Liver (tissue), 8 donors: ENCODE measurements at regions not wholly inside any gene's neighbourhood (a gene's known extent, or its start where the extent isn't known, plus 50 kb on each side); places are given as distances from the start of the nearest gene placed in this dataset.

Source experiments
- DNase-seq: peaks from one replicate; pipeline ENCODE4 v3.0.0-alpha.2; 2017; ENCODE audit warnings: low spot score
- H3K27ac ChIP-seq, 2 donors: one replicate each; pipeline ENCODE4 v1.7.0; 2013; ENCODE audit warnings: inconsistent platforms in 2 of 2, low read length in 2 of 2, control low read depth in 1 of 2, low read depth in 1 of 2, mild to moderate bottlenecking in 1 of 2
- H3K27me3 ChIP-seq, 4 donors: one replicate each; pipeline versions ENCODE4 v1.6.1 to v1.7.0; 2013; ENCODE audit warnings: low read length in 3 of 4, inconsistent platforms in 1 of 4, mild to moderate bottlenecking in 1 of 4, moderate library complexity in 1 of 4; ENCODE audit not compliant: control insufficient read depth in 4 of 4, insufficient read depth in 4 of 4
- H3K36me3 ChIP-seq, 4 donors: one replicate each; pipeline versions ENCODE4 v1.6.1 to v1.7.0; 2013; ENCODE audit warnings: low read length in 3 of 4, mild to moderate bottlenecking in 3 of 4, low read depth in 1 of 4, moderate library complexity in 1 of 4; ENCODE audit not compliant: control insufficient read depth in 4 of 4, insufficient read depth in 3 of 4
- H3K4me1 ChIP-seq, 4 donors: one replicate each; pipeline versions ENCODE4 v1.6.1 to v1.7.0; 2013; ENCODE audit warnings: low read length in 3 of 4, mild to moderate bottlenecking in 3 of 4, moderate library complexity in 1 of 4; ENCODE audit not compliant: control insufficient read depth in 4 of 4, insufficient read depth in 4 of 4
- H3K4me3 ChIP-seq, 3 donors: one replicate each; pipeline versions ENCODE4 v1.6.1 to v1.7.0; 2013; ENCODE audit warnings: low read length in 3 of 3, control low read depth in 1 of 3, low read depth in 1 of 3, mild to moderate bottlenecking in 1 of 3
- H3K9ac ChIP-seq, 2 donors: one replicate each; pipeline ENCODE4 v1.7.0; 2013; ENCODE audit warnings: low read length in 2 of 2, mild to moderate bottlenecking in 2 of 2, moderate library complexity in 2 of 2, control low read depth in 1 of 2, low read depth in 1 of 2
- H3K9me3 ChIP-seq, 4 donors: one replicate each; pipeline versions ENCODE4 v1.6.1 to v1.7.0; 2013; ENCODE audit warnings: low read length in 3 of 4; ENCODE audit not compliant: control insufficient read depth in 4 of 4
- ATF3 ChIP-seq: IDR thresholded peaks from 2 replicates; pipeline ENCODE4 v1.6.1; 2016; ENCODE audit warnings: antibody characterized with exemption
- CTCF ChIP-seq: fragments of 150-350 bp; IDR thresholded peaks from 2 replicates; pipeline ENCODE4 v1.5.1; 2017; ENCODE audit warnings: improper control_type of control experiment, low read depth, low read length; ENCODE audit not compliant: missing input control
- EGR1 ChIP-seq, 2 donors: IDR thresholded peaks; 2 replicates each; pipeline ENCODE4 v1.6.1; 2016 to 2018; ENCODE audit warnings: antibody characterized with exemption in 2 of 2, low read depth in 2 of 2
- FOXA1 ChIP-seq: IDR thresholded peaks from 2 replicates; pipeline ENCODE4 v1.6.1; 2016; ENCODE audit warnings: antibody characterized with exemption
- FOXA2 ChIP-seq: IDR thresholded peaks from 2 replicates; pipeline ENCODE4 v1.6.1; 2016; ENCODE audit warnings: antibody characterized with exemption
- GABPA ChIP-seq, 2 donors: IDR thresholded peaks in 1 of 2; conservative IDR thresholded peaks in 1 of 2; 2 replicates each; pipeline ENCODE4 v1.6.1; 2016; ENCODE audit warnings: antibody characterized with exemption in 2 of 2, mild to moderate bottlenecking in 1 of 2, moderate library complexity in 1 of 2
- HNF4A ChIP-seq, 2 donors: conservative IDR thresholded peaks; 2 replicates each; pipeline ENCODE4 v1.6.1; 2016; ENCODE audit warnings: antibody characterized with exemption in 2 of 2, mild to moderate bottlenecking in 2 of 2
- HNF4G ChIP-seq: IDR thresholded peaks from 2 replicates; pipeline ENCODE4 v1.6.1; 2016; ENCODE audit warnings: antibody characterized with exemption
- JUND ChIP-seq, 2 donors: IDR thresholded peaks; 2 replicates each; pipeline ENCODE4 v1.6.1; 2016; ENCODE audit warnings: antibody characterized with exemption in 2 of 2
- MAX ChIP-seq: IDR thresholded peaks from 2 replicates; pipeline ENCODE4 v1.6.1; 2016; ENCODE audit warnings: antibody characterized with exemption
- NR2F2 ChIP-seq: IDR thresholded peaks from 2 replicates; pipeline ENCODE4 v1.6.1; 2016; ENCODE audit warnings: antibody characterized with exemption
- RAD21 ChIP-seq, 2 donors: IDR thresholded peaks; 2 replicates each; pipeline ENCODE4 v1.6.1; 2016; ENCODE audit warnings: antibody characterized with exemption in 2 of 2, mild to moderate bottlenecking in 2 of 2
- REST ChIP-seq: IDR thresholded peaks from 2 replicates; pipeline ENCODE4 v1.6.1; 2016; ENCODE audit warnings: antibody characterized with exemption, mild to moderate bottlenecking
- RXRA ChIP-seq, 2 donors: IDR thresholded peaks; 2 replicates each; pipeline ENCODE4 v1.6.1; 2017 to 2018; ENCODE audit warnings: antibody characterized with exemption in 2 of 2, mild to moderate bottlenecking in 1 of 2
- SP1 ChIP-seq: IDR thresholded peaks from 2 replicates; pipeline ENCODE4 v1.6.1; 2018; ENCODE audit warnings: antibody characterized with exemption, mild to moderate bottlenecking
- TAF1 ChIP-seq: conservative IDR thresholded peaks from 2 replicates; pipeline ENCODE4 v1.6.1; 2016; ENCODE audit warnings: antibody characterized with exemption, mild to moderate bottlenecking
- YY1 ChIP-seq: IDR thresholded peaks from 2 replicates; pipeline ENCODE4 v1.6.1; 2016; ENCODE audit warnings: antibody characterized with exemption, mild to moderate bottlenecking
- ZBTB33 ChIP-seq: IDR thresholded peaks from 2 replicates; pipeline ENCODE4 v1.6.1; 2016; ENCODE audit warnings: antibody characterized with exemption
- WGBS: extraction: QIAGEN DNeasy Blood & Tissue Kit; methylation state at CpG from one replicate; pipeline ENCODE4 v1.1.7; 2013; 5-methylcytosine and 5-hydroxymethylcytosine counted together
- donor health status: healthy.
- donor health status: healthy.
- donor health status: healthy.
- donor health status: healthy.
- donor health status: healthy.

- TF ChIP-seq CTCF (no peak), EGR1 (IDR thresholded peaks at IDR 0.05; ENCODE audit: low read depth in 2 of 2) (no peak), GABPA (IDR thresholded peaks at IDR 0.05 in 1 of 2, conservative IDR thresholded peaks at IDR 0.05 in 1 of 2) (no peak)
Observed at GRCh38 chr4:123522646-123523045, 126.1 kb downstream of the SPRY1 start (continued).

GRCh38 chr4:123524958-123525628 lies 128.5 kb downstream of the SPRY1 start:
- TF ChIP-seq HNF4G (no peak), FOXA1 (no peak), TAF1 (no peak), MAX (no peak), YY1 (no peak), RXRA (IDR thresholded peaks at IDR 0.05) (no peak), FOXA2 (no peak), GABPA (IDR thresholded peaks at IDR 0.05 in 1 of 2, conservative IDR thresholded peaks at IDR 0.05 in 1 of 2) (no peak), REST (no peak), ZBTB33 (no peak), HNF4A (conservative IDR thresholded peaks at IDR 0.05) (no peak), ATF3 (no peak), RAD21 (IDR thresholded peaks at IDR 0.05) (no peak), CTCF (no peak), JUND (IDR thresholded peaks at IDR 0.05) (no peak), SP1 (no peak), NR2F2 (no peak), EGR1 (IDR thresholded peaks at IDR 0.05; ENCODE audit: low read depth in 2 of 2) (no peak)
- Histone ChIP-seq H3K4me3 (no peak overlapping the region), H3K36me3 (no peaks in the 10 kb centered on the region), H3K9me3 (no peaks in the 10 kb centered on the region), H3K27ac (no peak overlapping the region), H3K9ac (no peak overlapping the region), H3K27me3 (no peaks in the 10 kb centered on the region), H3K4me1 (no peaks in the 10 kb centered on the region)
- WGBS = 85% methylated on average over 5 of the region's 5 CpGs
- DNase-seq = no peak
